KBM-7 (cell line): ENCODE measurements at regions not wholly inside any gene's neighbourhood (a gene's known extent, or its start where the extent isn't known, plus 50 kb on each side); places are given as distances from the start of the nearest gene placed in this dataset.

Experiments
- DNase-seq: peaks from one replicate; pipeline ENCODE4 v3.0.0-alpha.2; 2015
- in situ Hi-C: fragments of 300-500 bp; cut with MboI; formaldehyde crosslinking; loops from 2 replicates; pipeline ENCODE4 v1.14.3; 2020; ENCODE audit warnings: low sequenced_read_pairs, low pct_unique_long_range_greater_than_20kb, mixed read lengths

DNA sequence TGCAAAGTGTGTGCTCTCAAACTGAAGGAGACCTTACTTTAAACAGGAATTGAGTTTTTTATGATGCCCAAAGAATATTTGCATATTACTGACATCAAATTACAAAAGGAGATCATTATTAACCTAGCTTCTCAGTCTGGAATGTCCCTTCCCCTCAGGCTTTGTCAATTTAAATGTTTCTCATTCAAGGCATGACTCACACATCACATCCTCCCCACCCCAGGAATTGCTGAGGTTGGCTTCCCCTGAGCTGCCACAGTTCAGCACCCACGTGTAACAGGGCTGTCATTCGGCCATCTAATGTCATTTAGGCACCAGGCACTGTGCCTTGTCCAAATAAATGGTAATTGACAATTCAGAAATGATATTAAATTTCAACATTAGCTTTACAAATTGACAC lies 305.9 kb upstream of the MGMT start:
- in situ Hi-C loops, result no loop called here
- no peak for DNase-seq

DNA sequence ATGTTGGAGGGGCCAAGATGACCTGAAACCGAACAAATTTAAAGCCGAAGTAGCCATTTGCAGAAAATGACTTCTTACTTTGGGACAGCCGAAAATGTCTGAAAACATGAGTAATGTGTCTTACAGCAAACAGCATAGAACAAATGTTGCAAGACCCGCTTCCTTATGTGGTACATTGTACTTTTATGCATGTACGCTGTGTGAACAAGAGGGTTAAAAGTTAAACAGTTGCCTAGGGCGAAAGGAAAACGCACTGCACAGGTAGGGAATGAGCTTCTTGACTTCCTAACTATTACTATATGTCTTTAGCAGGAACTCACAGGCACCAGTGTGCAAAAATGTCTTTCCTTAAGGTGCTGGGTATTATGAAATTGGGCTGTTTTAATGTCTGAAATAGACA lies 303.5 kb upstream of the MGMT start:
- no peak for DNase-seq
- in situ Hi-C loops, result no loop called here

DNA sequence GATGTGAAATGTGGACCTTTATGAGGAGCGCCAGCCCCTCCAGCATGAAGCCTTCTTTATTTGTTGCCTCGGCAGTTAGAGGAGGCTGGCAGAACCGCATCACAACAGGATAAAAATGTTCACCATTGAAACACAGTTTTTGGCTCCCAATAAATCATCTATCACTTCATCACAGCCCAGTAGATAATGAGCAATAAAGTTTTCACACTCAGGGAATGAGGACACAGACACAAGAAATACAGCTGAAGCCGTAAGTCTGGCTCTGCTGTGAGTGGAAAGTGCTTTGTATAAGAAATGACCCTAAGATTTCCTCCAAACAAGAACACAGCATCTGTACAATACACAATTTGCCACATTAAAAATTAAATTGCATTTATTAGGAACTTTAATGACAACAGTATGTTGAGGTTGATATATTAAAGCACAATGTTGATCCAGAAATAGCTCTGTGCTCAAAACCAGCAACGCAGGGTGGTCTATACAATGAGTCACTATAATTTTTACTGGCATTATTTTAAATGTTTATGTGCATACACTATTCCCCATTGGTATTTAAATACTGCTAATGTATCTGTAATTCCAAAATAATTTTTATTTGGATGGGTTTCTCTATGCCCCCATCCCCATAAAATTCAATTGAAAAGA lies 301.8 kb upstream of the MGMT start:
- no peak for DNase-seq
- in situ Hi-C loops, result no loop called here

DNA sequence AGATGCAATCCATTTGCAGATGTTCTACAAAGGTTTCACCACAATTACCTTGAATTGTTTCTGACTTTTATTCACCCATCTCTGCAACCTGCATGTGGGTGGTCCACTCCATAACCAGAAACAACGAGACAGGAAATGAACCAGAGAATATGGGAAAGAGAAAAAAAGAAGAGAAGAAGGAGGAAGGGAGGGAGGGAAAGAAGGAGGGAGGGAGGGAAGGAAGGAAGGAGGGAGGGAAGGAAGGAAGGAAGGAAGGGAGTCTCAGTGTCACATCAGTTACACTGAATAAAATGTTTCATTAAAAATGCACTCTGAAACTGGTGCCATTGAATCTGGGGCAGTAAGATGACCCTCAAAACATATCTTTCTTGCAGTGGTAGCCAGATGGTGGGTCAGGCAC lies 301.3 kb upstream of the MGMT start:
- no peak for DNase-seq
- in situ Hi-C loops, result no loop called here

DNA sequence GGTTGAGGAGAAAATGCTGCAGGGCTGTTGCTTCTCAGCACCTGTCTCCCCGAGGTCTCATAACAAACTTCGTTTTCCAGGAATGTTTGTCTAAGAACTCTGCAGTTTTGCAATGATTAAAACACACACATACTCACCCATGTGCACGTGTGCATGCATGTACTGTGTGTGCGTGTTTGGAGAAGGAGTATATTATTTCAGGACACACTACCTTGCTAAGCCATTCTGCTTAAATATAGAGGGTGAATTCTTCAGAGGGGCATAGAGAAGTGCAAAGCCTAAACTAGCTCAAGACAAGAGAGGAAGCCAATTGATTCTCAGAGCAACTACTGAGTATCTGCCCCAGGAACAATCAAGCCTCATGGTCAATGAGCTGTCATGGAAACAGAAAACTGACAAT lies 298.4 kb upstream of the MGMT start:
- in situ Hi-C loops, result no loop called here
- DNase-seq, result no peak

DNA sequence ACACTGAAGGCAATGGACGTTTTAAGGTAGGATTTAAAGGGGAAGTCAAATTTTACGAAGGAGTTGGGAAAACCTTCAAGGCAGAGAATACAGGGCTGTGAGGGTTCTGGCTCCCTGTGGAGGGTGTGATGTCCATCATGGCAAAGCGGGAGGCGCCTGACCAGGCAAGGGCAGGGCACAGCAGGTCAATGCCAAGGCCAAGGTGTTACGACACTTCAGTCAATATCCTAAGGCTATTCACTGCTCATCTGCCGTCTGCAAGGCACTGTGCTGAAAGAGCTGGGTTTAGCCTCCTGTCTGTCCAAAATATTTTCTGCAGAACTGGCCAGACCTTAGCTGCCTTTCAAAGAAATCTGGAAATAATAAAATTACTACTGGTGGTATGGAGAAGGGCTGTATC lies 297.9 kb upstream of the MGMT start:
- in situ Hi-C loops, result no loop called here
- no peak for DNase-seq

DNA sequence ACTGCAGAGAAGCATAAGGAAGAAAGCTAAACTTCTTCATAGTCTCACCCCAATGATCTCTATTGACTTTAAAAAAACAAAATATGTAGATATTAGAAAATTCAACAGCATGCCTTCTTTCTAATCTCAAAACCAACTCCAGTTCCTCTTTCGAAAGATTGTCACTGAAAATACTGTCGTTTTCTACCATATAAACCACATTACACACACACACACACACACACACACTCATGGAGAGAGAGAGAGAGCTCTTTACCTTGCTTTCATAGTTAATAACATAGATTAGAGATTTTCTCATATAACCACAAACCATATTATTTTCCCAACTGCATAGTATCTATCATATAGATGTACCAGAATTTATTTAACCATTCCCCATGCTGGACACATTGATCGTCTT lies 296.2 kb upstream of the MGMT start:
- in situ Hi-C loops, result no loop called here
- no peak for DNase-seq

DNA sequence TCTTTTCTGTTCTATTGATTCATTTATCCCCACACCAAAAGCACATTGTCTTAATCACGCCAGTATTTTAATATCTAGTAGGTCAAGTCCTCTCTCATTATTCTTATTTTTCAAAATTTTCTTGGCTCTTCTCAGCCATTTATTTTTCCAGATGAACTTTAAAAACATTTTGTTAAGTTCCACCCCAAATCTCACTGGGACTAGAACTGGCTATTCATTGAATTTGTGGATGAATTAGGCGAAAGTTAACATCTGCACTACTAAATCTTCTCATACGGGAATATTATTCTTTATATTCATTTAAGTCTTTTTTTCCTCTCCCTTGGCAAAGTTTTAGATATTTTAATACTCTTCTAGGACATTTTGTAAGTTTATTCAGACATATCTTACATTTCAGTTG lies 295.2 kb upstream of the MGMT start:
- in situ Hi-C loops, result no loop called here

DNA sequence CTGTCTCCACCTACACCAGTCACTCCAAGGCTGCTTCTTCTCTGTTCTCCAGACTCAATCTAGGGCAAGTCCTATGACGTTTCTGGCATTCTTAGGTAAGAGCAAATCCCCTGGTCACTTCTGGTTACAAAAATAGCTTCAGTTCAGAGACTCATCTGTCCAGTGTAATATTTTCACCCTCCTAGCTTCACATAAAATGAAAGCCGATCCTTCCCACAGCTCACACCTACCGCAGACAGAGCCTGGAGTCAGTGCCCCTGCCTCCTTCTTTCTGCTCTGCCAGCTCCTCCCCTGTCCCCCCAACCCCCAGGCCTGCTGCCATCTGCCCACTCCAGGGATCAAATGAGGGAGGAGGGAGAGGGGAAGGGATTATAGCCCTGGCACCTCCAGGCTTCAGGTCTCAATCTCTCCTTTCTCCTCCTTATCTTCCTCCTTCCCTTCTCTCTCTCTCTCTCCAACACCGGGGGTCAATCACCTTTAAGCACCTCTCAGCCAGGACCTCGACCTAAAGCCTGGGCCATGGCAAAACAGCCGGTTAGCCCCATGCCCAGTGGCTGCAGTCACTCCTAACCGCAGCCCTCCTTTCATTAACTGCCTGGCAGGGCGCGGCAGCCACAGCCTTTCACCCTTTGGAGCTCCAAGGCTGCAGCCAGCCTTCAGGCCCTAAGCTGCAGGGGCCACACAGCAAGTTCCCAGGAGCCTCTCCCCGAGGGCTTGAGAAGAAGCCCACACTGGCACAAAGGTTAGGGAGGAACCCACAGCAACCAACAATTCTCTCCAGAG lies 292.6 kb upstream of the MGMT start:
- in situ Hi-C loops, result no loop called here
- no peak for DNase-seq

More for the DNA sequence above, 295.2 kb upstream of the MGMT start:
- no peak for DNase-seq

DNA sequence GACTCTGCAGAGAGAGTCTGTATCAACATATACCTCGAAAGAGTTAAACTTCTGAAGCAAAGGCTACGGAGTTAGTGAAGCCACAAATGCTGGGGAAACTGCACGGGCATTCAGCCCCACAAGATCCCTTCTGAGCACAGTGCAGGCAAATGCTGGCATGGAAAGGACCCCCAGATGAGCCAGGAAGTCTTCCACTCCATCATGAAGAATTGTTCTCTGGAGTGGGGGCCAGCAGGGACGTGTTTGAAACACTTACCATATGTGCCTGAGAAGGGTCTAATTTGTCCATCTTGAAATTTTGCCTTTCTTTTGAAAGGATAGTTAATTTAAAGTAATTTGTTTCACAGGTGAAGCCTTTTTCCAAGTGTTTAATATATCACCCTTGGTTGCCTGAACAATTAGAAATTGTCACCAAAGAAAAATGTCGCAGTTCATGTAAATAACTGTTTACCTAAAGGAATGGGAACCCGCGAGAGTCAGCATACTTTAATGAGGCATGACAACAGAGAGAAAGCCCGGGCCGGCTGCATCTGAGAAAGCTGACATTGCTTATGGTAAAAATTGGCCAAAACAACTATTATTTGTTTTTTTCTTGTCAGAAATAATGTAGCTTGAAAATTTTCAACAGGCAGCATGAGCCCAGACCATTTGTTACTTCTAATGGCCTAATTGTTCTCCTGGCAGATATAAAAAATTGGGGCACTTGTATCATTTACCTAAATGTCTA lies 287.6 kb upstream of the MGMT start:
- DNase-seq, result no peak
- in situ Hi-C loops, result no loop called here

DNA sequence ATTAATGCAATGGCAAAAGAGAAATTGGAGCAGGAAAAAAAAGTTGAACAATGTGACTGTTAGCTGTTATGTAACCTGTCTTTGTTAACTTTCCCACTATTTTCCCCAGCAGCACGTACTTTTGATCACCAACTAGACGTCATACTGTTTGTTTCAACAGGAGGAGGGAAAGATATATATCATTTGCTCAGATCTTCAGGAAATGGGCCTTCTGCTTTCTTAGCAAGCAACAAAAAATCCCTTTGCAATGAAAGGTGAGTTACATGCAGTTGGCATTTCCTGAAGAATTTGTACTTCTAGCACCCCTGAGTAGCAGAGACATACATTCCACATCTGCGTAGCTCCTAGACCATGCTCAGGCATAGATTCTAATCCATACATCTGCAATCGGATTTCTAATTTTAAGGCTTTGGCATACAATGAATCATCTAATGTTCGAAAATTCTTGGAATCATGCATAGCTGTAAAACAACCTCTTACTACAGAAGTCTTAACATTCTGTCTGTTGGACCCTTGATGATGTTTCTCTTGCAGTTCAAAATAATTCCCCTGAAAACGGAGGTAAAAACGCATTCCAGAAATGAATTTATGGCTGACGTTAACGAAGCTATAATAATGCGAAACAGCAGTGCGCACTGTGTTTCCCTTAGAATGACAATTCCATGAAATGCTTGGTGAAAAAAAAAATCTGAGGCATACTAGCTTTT lies 286.9 kb upstream of the MGMT start:
- in situ Hi-C loops, result no loop called here
- DNase-seq, result no peak

DNA sequence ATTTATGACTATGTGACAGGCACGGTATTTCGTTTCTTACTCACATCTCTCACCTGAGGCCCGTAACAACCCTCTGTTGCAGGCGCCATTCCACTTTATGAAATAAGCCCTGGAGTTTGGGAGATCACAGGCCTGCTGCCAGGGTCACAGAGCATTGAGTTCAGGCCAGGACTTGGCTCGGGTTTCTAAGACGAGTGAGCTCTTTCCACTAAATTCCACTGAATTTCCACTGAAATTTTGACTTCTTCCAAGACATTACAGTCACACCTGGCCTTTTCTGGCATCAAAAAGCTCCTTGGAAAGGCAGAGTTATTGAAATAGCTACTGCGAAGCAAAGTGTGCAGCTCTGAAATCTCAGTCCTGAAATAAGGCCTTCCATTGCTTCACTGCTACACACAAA lies 282.8 kb upstream of the MGMT start:
- in situ Hi-C loops, result no loop called here
- no peak for DNase-seq

DNA sequence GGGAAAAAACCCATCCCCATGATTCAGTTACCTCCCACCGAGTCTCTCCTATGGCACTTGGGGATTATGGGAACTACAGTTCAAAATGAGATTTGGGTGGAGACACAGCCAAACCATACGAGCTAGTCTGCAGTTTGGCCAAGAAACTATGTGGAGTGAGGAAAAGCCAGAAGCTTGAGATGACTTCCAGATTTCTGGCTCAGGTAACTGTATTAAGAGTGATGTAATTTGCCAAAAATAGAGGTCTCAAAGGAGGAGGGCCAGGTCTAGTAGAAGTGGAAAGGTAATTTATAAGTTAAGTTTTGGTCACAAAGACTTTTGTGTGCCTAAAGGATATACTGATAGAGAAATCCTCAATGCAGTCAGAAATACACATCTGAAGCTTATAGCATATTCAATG lies 279.7 kb upstream of the MGMT start:
- in situ Hi-C loops, result no loop called here
- no peak for DNase-seq

DNA sequence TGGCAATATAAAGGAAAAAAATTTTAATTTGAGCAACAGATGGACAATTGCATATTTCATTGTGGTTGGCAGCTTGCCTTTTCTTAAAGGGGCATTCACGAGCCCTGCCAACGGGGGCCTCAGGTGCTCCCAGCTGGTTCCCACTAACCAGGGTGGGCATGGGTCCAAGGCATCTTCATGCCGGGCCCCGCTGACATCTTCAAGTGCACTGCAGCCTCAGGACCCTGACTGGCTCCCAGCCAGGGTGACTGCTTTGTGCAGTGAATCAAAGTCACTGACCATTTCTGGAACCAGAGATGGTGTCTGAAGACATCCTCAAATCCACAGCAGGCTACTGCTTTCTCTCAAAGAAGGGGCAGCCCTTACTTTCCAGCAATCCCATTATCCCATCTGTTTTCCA lies 275.2 kb upstream of the MGMT start:
- no peak for DNase-seq
- in situ Hi-C loops, result no loop called here

DNA sequence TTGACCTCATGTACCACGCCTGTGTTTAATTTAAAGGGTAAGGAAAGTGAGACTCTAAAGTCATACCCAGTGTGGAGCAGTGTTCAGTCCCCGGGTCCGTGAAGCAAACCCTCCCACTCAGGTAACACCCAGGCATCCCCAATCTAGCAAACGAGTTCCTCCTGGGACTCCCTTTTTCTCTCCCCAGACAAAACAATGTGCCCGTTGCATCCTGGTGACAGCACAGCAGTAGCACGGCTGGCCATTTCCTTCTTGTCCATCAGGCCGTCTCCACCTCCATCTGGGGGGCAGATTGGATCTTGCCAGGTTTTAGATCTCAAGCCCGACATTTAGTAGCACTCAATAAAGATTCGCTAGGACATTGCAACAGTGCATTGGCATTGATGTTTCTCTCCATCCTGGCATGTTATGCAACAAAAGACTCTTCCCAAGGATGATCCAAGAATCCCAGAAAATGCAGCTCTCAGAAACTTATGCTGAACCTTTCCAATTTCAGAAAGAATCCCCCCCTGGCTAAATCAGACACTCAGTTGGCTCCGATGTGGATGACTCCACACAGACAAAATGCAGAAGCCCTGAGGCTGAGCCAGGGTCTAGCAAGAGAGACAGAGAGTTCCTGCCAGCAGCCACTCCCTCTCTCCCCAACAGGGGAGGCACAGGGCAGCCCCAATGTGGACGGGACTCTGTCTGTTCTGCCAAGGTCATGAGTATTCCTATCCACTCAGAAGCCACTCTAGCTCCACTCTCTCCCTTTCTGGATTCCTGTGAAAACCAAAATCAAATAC lies 274.5 kb upstream of the MGMT start:
- DNase-seq, result no peak
- in situ Hi-C loops, result no loop called here

DNA sequence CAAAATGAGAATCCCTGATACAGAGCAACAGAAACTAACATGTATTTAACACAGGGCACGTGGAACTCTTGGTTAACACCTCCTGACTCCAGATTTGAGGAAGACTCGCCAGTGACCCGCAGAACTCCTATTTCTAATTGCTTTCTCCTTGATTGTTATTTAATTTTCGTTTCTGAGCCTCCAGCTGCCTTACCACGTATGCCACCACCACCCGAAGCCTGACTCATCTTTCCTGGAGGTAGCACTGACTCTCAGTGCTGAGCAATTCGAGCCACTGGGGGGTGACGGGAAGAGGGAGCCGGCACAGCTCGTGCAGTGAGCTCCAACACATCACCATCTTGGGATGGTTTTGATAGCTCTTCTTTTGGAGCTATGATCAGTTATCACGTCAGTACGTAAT lies 273.9 kb upstream of the MGMT start:
- in situ Hi-C loops, result no loop called here
- DNase-seq, result no peak

DNA sequence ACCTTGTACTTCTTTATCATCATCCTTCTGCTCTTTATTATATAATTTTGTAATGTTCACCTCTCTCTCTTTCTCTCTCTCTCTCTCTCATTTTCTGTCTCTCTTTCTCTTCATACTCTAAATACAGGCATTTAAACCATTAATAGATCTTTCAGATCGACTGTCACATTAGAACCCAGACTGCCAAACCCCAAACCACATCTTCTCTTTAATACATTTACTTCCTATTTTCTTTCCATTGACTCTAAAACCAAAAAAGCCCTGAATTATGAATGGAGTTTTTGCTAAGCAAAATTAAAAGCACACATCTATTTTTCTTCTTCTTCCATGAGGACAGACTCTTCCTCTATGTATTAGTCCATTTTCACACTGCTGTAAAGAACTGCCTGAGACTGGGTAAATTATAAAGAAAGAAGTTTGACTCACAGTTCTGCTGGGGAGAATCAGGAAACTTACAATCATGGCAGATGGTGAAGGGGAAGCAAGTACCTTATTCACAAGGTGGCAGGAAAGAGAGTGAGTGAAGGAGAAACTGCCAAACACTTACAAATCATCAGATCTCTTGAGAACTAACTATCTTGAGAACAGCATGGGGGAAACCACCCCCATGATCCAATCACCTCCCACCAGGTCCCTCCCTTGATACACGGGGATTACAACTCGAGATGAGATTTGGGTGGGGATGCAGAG lies 272.7 kb upstream of the MGMT start:
- in situ Hi-C loops, result no loop called here
- peak; percentile 5 for DNase-seq

DNA sequence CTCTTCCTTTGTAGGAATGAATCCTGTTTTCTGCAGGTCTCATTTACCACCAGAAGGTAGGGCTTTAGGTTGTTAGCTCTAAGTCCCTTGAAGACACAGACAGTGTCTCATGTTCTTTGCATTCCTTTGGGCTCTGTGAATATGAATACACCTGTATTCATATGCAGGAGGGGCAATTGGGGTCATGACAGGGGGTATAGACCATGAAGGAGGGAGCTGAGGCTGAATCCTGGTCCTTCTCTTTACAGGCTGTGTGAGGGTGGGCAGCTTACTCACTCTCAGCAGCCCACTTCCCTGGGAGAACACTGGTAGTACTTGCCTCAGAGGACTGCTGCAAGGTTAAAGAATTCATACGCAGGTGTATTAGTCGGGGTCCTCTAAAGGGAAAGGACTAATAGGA lies 267.2 kb upstream of the MGMT start:
- in situ Hi-C loops, result no loop called here
- no peak for DNase-seq

DNA sequence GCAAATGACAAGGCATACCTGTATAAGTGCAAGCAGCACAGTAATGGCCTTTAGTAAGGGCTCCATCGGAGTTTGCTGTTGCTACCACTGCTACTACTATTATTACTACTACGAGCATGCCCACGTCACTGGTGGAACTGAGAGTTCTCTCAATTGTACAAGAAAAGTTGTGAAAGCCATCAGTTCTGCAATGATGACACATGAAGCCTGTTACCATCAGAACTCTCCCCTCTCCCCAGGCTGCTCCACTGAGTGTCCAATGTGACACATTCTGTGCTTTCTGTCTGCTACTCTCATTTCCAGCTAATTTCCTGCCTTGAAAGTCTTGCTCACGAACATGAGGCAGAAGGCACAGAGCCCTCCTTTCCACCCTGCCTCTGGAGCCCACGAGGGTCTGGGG lies 263.2 kb upstream of the MGMT start:
- DNase-seq, result no peak
- in situ Hi-C loops, result no loop called here
